ENCODE measurements at regions not wholly inside any gene's neighbourhood (a gene's known extent, or its start where the extent isn't known, plus 50 kb on each side); places are given as distances from the start of the nearest gene placed in this dataset.

DNA sequence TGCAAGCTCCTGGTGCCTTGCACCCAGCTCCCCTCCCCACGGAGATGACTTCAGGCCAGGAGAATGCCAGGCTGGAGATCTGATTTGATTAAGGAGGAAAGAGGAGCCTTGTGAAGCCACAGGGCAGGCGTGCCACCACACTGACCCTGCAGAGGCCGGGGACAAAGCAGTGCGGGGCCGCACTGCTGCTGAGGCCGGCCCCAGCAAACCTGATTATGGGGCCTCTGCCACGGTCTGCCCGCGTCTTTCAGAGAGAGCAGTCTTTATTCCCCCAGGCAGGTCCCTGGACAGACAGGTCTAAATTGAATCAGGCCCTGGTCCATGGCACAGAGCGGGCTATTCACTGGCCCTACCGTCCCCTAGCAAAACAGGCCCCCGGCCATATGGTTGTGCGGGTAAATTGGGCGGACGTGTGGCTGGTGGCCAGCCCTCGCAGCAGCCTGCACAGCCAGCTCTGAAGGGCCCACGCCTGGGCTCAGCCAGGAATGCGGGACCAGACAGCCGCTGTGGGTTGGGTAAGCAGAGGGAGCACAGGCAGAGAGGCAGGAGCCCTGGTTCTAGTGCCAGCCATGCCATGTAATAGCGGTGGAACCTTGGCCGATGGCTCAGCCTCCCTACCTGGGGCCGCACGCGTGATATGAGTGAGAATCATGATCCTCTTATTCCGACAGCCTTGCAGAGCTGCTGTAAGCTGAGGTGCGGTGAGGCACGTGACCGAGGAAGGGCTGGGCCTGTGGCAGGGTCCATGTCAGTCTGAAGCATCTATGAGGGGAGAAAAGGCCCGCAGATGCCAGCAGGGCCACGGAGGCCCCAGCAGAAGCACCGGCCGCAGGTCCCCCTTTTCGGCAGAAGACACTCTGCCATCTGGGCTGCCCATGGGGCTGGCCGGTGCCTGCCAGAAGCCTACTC is 97.3 kb upstream of the MYCN start:
- TF ChIP-seq EZH2 (optimal IDR thresholded peaks at IDR 0.05; ENCODE audit: low read depth, low read length) = no peak
- TF ChIP-seq CTCF (IDR thresholded peaks at IDR 0.05; ENCODE audit: low read length) = no peak
- TF ChIP-seq EZH2phosphoT487 (IDR thresholded peaks at IDR 0.05; ENCODE audit: low read length) = no peak
